ENCODE measurements at regions not wholly inside any gene's neighbourhood (a gene's known extent, or its start where the extent isn't known, plus 50 kb on each side); places are given as distances from the start of the nearest gene placed in this dataset.

DNA sequence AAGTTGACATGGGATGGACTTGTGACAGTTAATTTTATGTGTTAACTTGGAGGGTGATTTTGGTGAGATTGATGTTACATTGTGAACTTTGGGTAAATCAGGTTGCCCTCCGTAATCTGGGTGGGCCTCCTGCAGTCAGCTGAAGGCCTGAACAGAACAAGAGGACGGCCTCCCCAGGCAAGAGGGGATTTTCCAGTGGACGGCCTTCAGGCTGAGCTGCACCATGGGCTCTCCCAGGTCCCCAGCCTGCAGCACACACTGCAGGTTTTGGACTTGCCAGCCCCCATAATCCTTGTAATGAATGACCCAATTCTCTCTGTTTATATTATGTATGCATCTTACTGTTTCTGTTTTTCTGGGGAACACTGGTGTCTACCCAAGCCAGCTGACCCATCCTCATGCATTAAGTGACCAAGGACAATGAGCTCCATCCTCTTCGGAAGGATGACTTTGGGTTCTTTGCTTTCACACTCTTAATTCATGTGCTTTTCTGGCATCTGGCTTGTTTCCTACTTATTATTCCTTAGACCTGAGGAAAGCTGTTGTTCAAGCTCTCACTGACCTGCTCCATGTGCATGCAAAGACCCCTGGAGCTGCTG, 64.2 kb downstream of the DACT2 start:
- Mint-ChIP-seq H3K9me3 (peaks cover 9% of the 10 kb centered on the region), H3K4me1 (no peaks in the 10 kb centered on the region), H3K27ac (ENCODE audit: low read depth) (no peak overlapping the region), H3K36me3 (ENCODE audit: insufficient read depth) (no peaks in the 10 kb centered on the region), H3K27me3 (no peaks in the 10 kb centered on the region), H3K4me3 (no peak overlapping the region)
- ATAC-seq (replicated peaks; ENCODE audit: extremely low read depth, poor library complexity, severe bottlenecking) (no peak), DNase-seq (ENCODE audit: low spot score in 2 of 2) (no peak)

DNA sequence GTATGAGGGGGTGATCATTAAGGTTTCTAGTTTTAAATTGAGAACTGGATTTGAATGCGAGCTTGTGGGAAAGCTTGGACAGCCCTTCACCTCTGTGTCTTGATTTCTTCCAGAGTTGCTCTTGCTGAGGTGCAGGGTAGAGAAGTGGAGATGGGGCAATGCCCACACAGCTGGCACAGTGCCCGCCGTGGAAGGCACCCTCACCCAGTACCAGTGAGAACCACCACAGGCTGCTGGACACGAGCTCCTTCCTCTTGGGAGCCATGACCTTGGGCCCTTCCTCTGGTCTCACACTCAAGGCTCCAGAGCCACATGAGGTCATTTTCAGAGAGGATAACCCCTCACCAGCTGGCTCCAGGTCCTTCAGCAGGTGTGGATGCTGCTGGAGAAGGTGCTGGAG, 67.3 kb downstream of the DACT2 start:
- no peaks in the 10 kb centered on the region for H3K36me3 Mint-ChIP-seq (ENCODE audit: insufficient read depth)
- peaks cover 4% of the 10 kb centered on the region for H3K9me3 Mint-ChIP-seq
- no peak overlapping the region for H3K27ac Mint-ChIP-seq (ENCODE audit: low read depth)
- H3K4me3 Mint-ChIP-seq = no peak overlapping the region
- H3K4me1 Mint-ChIP-seq = no peaks in the 10 kb centered on the region
- ATAC-seq (replicated peaks; ENCODE audit: extremely low read depth, poor library complexity, severe bottlenecking) (no peak), DNase-seq (ENCODE audit: low spot score in 2 of 2) (no peak)
- H3K27me3 Mint-ChIP-seq = peaks cover 9% of the 10 kb centered on the region

DNA sequence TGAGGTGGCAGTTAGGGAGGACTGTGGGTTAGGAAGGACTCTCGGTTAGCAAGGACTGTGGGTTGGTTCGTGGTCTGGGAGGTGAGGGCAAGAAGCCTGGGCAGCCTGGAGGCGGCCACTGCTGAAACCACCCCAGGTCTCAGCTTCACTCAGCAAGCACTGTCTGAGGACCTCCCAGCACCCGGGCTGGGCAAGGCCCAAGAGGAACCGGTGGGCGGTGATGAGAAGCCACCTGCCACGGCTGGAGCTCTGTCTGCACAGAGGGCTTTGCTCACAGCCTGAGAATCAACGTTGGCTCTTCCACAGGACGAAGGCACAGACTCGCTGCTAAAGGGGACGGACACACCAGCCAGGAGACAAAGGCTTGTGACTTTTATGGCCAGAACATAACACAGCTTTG, 69.3 kb downstream of the DACT2 start:
- peaks cover 9% of the 10 kb centered on the region for H3K27me3 Mint-ChIP-seq
- H3K4me1 Mint-ChIP-seq = no peaks in the 10 kb centered on the region
- ATAC-seq (replicated peaks; ENCODE audit: extremely low read depth, poor library complexity, severe bottlenecking) = no peak
- H3K4me3 Mint-ChIP-seq = no peak overlapping the region
- H3K36me3 Mint-ChIP-seq (ENCODE audit: insufficient read depth) = no peaks in the 10 kb centered on the region
- DNase-seq (ENCODE audit: low spot score in 2 of 2) = no peak
- no peak overlapping the region for H3K27ac Mint-ChIP-seq (ENCODE audit: low read depth)
- no peaks in the 10 kb centered on the region for H3K9me3 Mint-ChIP-seq

DNA sequence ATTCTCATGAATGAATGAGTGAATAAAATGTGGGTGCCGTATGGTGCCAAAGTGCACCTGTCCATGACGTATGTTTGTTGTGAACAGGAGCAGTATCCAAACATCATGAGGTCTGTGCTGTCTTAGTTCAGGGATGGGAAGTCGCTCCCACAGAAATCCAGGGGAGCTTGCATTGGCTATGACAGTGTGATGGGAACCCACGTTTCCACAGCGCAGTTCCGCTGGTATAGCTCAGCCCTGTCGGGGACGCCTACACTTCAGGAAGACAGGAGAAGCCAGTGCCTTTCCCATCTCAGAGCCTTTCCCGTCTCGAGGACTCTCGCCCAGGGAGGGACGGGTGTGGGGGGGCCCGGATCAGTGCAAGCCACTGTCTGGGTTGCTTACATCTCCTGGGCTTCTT, 69.8 kb downstream of the DACT2 start:
- H3K36me3 Mint-ChIP-seq (ENCODE audit: insufficient read depth) = no peaks in the 10 kb centered on the region
- no peak for DNase-seq (ENCODE audit: low spot score in 2 of 2)
- no peak overlapping the region for H3K27ac Mint-ChIP-seq (ENCODE audit: low read depth)
- H3K4me1 Mint-ChIP-seq = no peaks in the 10 kb centered on the region
- ATAC-seq (replicated peaks; ENCODE audit: extremely low read depth, poor library complexity, severe bottlenecking) = no peak
- H3K4me3 Mint-ChIP-seq = no peak overlapping the region
- no peaks in the 10 kb centered on the region for H3K9me3 Mint-ChIP-seq
- H3K27me3 Mint-ChIP-seq = peaks cover 13% of the 10 kb centered on the region

DNA sequence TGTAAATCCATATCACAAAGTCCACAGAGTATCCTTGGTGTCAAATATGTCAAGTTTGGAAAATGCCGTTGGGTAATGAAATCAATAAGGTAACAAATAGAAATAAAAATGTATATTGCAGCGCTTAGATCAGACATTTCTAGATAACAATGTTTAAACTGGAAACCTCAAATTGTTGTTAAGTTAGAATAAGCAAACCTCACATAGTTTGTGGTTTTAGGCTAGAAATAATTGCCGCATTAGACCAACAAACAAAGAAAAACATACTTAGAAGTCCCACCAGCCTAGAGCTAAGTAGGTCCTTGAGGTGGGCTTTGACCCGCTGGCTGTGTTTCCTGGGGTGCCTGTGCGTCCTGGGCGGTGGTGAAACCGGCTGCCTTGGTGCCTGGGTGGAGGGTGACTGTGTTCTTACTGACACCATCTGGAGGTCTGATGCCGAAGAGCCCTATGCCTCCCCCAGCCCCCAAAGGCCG, 71.4 kb downstream of the DACT2 start:
- Mint-ChIP-seq H3K4me3 (no peak overlapping the region), H3K36me3 (ENCODE audit: insufficient read depth) (no peaks in the 10 kb centered on the region), H3K9me3 (no peaks in the 10 kb centered on the region), H3K27ac (ENCODE audit: low read depth) (no peak overlapping the region), H3K4me1 (no peaks in the 10 kb centered on the region), H3K27me3 (peaks cover 23% of the 10 kb centered on the region)
- DNase-seq (ENCODE audit: low spot score in 2 of 2) = no peak
- ATAC-seq (replicated peaks; ENCODE audit: extremely low read depth, poor library complexity, severe bottlenecking) = no peak

DNA sequence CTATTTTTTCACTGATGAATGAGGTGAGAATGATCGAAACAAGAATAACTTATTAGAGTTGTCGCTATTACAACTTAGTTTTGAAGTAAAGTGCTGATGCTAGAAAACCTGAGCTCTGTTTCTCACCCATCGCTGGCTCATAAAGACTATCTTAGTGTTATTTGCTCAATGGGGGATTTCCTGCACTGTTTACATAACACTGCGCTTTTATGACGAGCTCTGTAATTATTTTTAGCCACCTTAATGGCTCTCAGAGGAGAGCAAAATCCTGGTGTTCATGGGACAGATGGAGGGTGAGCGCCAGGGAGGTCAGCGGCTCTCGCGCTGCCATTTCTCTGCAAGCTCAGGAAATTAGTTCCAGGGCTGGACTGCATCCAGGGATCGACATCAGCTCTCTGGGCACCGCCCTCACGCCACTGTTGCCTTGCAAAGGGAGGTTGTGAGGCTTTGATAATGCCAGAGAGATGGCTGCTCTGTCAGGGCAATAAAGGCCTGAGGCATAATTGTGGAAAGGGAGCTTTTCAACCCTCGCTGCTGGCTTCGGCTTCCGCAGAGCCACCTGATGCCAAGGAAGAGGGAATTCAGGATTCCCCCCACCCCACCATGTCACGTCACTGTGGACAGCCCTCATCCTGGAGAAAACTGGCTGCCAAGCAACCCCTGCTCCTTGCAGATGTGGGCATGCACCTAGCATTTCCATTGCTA, 72.0 kb downstream of the DACT2 start:
- H3K4me1 Mint-ChIP-seq = no peaks in the 10 kb centered on the region
- peaks cover 23% of the 10 kb centered on the region for H3K27me3 Mint-ChIP-seq
- DNase-seq (ENCODE audit: low spot score in 2 of 2) (no peak), ATAC-seq (replicated peaks; ENCODE audit: extremely low read depth, poor library complexity, severe bottlenecking) (no peak)
- H3K36me3 Mint-ChIP-seq (ENCODE audit: insufficient read depth) = no peaks in the 10 kb centered on the region
- H3K4me3 Mint-ChIP-seq = no peak overlapping the region
- no peaks in the 10 kb centered on the region for H3K9me3 Mint-ChIP-seq
- H3K27ac Mint-ChIP-seq (ENCODE audit: low read depth) = no peak overlapping the region

- ATAC-seq (replicated peaks; ENCODE audit: extremely low read depth, poor library complexity, severe bottlenecking) = no peak
- Mint-ChIP-seq H3K4me1 (no peaks in the 10 kb centered on the region), H3K36me3 (ENCODE audit: insufficient read depth) (no peaks in the 10 kb centered on the region), H3K4me3 (no peak overlapping the region), H3K27me3 (peaks cover 30% of the 10 kb centered on the region), H3K9me3 (no peaks in the 10 kb centered on the region), H3K27ac (ENCODE audit: low read depth) (no peak overlapping the region)
- no peak for DNase-seq (ENCODE audit: low spot score in 2 of 2)
Observed at GRCh38 chr6:168244961-168245551, 74.5 kb downstream of the DACT2 start.

DNA sequence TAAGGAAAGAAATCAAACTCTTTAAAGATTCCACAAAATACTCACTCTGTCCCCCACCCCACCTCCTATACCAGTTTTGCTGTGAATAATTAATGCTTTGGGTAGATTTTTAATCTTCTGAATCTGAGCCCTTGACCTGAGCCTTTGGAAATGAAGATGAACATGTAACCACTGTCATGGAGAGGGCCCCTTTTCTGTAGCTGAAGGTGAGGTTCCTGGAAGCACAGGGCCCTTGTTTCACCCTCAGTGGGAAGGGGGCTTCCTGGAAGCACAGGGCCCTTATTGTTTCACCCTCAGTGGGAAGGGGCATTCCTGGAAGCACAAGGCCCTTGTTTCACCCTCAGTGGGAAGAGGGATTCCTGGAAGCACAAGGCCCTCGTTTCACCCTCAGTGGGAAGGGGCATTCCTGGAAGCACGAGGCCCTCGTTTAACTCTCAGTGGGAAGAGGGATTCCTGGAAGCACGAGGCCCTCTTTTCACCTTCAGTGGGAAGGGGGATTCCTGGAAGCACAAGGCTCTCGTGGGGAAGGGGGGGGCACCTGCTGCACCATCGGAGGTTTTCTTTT, 75.7 kb downstream of the DACT2 start:
- ATAC-seq (replicated peaks; ENCODE audit: extremely low read depth, poor library complexity, severe bottlenecking) (no peak), DNase-seq (ENCODE audit: low spot score in 2 of 2) (no peak)
- H3K9me3 Mint-ChIP-seq = no peaks in the 10 kb centered on the region
- H3K4me3 Mint-ChIP-seq = no peak overlapping the region
- H3K4me1 Mint-ChIP-seq = no peaks in the 10 kb centered on the region
- peaks cover 40% of the 10 kb centered on the region for H3K27me3 Mint-ChIP-seq
- no peak overlapping the region for H3K27ac Mint-ChIP-seq (ENCODE audit: low read depth)
- H3K36me3 Mint-ChIP-seq (ENCODE audit: insufficient read depth) = no peaks in the 10 kb centered on the region

DNA sequence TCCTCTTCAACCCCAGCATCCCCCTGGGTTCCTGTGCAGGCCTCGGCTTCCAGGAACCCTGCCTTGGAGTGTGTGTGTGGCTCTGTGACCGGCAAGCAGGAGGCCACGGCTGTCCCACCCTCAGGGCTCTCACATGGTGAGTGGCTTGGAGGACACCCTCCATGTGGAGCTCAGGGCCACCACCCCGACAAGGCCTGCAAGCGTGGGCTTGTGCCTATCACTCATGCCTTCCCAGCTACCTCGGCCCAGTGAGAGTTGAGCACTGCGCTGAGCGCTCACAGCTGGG, 76.7 kb downstream of the DACT2 start:
- H3K36me3 Mint-ChIP-seq (ENCODE audit: insufficient read depth) = no peaks in the 10 kb centered on the region
- H3K27me3 Mint-ChIP-seq = peaks cover 37% of the 10 kb centered on the region
- H3K4me1 Mint-ChIP-seq = no peaks in the 10 kb centered on the region
- H3K27ac Mint-ChIP-seq (ENCODE audit: low read depth) = no peak overlapping the region
- DNase-seq (ENCODE audit: low spot score in 2 of 2) (no peak), ATAC-seq (replicated peaks; ENCODE audit: extremely low read depth, poor library complexity, severe bottlenecking) (no peak)
- H3K4me3 Mint-ChIP-seq = no peak overlapping the region
- H3K9me3 Mint-ChIP-seq = no peaks in the 10 kb centered on the region

DNA sequence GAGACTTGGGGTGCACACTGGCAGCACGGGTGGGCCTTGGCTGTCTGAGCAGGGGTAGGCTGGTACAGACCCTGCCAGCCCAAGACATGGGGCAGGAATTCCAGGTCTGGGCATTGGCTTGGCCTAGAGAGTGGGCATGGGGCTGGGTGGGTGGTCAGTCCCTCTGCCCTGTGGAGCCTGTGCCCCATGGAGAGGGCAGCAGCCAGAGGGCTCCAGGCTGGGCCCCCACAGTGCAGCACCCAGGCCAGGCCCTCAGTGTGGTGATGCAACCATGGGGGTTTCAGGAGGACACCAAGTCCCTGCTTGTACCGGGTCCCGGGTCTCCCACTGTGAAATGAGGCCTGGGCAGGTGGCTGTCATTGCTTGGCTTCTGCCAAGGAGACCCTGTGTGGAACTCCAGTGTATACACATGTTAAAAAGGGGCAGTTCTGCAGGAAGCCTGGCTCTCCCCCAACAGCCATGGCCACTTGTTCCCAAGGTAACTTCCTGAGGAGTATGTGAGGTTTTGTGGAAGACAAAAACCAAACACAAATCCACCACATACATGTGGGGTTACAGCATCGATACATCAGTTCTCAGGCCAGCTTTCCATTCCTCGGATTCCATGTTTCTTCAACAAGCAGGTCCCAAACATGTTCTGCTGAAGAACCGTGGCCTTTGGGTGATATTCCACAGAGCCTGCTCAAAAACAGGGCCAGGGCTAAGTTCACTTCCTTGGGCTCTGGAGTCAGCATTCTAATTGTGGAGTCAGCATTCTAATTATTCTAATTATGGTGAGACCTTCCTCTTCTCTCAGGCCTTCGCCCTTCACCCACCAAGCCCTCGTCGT, 77.3 kb downstream of the DACT2 start:
- Mint-ChIP-seq H3K27me3 (peaks cover 37% of the 10 kb centered on the region), H3K4me3 (no peak overlapping the region), H3K27ac (ENCODE audit: low read depth) (no peak overlapping the region), H3K4me1 (no peaks in the 10 kb centered on the region), H3K36me3 (ENCODE audit: insufficient read depth) (no peaks in the 10 kb centered on the region), H3K9me3 (no peaks in the 10 kb centered on the region)
- DNase-seq (ENCODE audit: low spot score in 2 of 2) (no peak), ATAC-seq (replicated peaks; ENCODE audit: extremely low read depth, poor library complexity, severe bottlenecking) (no peak)

DNA sequence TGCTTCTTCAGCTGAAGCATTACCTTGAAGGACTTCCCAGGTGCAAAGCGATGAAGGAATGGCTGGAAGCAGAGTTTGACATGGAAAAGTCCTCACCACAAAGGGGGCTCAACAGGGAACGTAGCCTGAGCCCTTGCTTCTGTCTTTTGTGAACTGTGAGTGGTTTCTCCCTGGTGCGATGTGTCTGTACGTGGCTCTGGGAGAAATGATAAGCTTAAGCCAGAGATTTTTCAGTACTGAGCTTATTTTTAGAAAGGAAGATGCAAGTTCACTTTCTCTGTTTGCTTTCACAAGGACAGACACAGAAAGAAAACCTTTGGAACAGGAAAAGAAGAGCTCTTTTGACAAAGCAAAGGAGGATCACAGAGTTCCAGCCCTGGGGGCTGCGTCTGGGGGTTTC, 79.4 kb downstream of the DACT2 start:
- peaks cover 37% of the 10 kb centered on the region for H3K27me3 Mint-ChIP-seq
- no peak overlapping the region for H3K4me3 Mint-ChIP-seq
- no peak overlapping the region for H3K27ac Mint-ChIP-seq (ENCODE audit: low read depth)
- no peaks in the 10 kb centered on the region for H3K36me3 Mint-ChIP-seq (ENCODE audit: insufficient read depth)
- no peaks in the 10 kb centered on the region for H3K4me1 Mint-ChIP-seq
- no peaks in the 10 kb centered on the region for H3K9me3 Mint-ChIP-seq
- DNase-seq (ENCODE audit: low spot score in 2 of 2) (no peak), ATAC-seq (replicated peaks; ENCODE audit: extremely low read depth, poor library complexity, severe bottlenecking) (no peak)

GRCh38 chr6:168239044-168239773, 80.4 kb downstream of the DACT2 start:
- H3K4me3 Mint-ChIP-seq = no peak overlapping the region
- ATAC-seq (replicated peaks; ENCODE audit: extremely low read depth, poor library complexity, severe bottlenecking) (no peak), DNase-seq (ENCODE audit: low spot score in 2 of 2) (no peak)
- H3K27me3 Mint-ChIP-seq = peaks cover 28% of the 10 kb centered on the region
- H3K9me3 Mint-ChIP-seq = no peaks in the 10 kb centered on the region
- H3K36me3 Mint-ChIP-seq (ENCODE audit: insufficient read depth) = no peaks in the 10 kb centered on the region
- no peaks in the 10 kb centered on the region for H3K4me1 Mint-ChIP-seq
- no peak overlapping the region for H3K27ac Mint-ChIP-seq (ENCODE audit: low read depth)
